Daoy (cell line): ENCODE measurements at regions not wholly inside any gene's neighbourhood (a gene's known extent, or its start where the extent isn't known, plus 50 kb on each side); places are given as distances from the start of the nearest gene placed in this dataset.

Source experiments
- DNase-seq: peaks from one replicate; pipeline ENCODE4 v3.0.0-alpha.2; 2015; ENCODE audit warnings: low read depth

DNA sequence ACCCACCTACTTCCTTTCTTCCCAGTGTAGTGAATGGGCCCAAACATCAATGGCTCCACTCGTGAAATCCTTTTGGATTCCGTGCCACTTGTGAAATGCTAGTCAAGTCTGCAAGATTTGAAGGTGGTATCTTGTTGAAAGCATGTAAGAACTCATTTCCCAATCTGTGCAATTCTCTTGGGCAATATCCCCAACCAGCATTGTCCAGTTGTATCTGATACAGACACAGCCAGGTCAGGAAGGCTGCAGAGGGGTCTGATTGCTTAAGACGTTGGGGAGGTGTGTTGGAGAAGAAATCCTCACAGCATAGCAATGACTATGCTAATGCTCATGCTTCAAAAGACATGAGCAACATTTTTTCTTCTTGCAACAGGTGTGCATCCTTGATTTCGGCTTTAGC is 164.8 kb downstream of the VEGFC start:
- no peak for DNase-seq

DNA sequence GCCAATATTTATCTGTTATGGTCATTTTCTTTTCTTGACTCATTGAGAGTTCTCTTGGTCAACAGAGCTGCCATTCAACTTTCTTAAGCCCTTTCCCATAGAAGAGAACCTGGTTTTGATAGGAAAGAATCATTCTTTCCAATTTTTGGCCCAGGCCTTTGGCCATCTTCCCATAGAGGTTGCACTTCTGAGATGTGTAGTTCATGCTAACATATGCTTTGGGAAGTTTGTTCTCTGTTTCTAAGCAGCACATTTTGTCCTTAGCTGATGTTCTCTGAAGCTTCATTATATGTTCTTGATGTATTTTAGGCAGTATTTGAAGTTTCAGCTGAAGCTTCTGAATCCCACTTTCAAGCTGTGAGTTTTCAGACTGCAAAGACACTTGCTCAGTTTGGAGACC is 161.1 kb downstream of the VEGFC start:
- DNase-seq = no peak
